Prostate gland (tissue), 2 donors: ENCODE measurements at regions not wholly inside any gene's neighbourhood (a gene's known extent, or its start where the extent isn't known, plus 50 kb on each side); places are given as distances from the start of the nearest gene placed in this dataset.

Experiments
- CTCF ChIP-seq, 4 experiments: fragments of 200-600 bp in 2 of 4; fragments of 450-650 bp in 2 of 4; sonication (generic) in 2 of 4; IDR thresholded peaks; 1 replicate in 3 of 4; 2 replicates in 1 of 4; pipeline ENCODE4 v1.5.1; 2016 to 2019; ENCODE audit warnings: antibody characterized with exemption in 4 of 4, mild to moderate bottlenecking in 2 of 4, moderate library complexity in 2 of 4
- POLR2A ChIP-seq: fragments of 450-650 bp; IDR thresholded peaks from one replicate; pipeline ENCODE4 v1.6.1; 2016; ENCODE audit warnings: antibody characterized with exemption, mild to moderate bottlenecking

- TF ChIP-seq CTCF (IDR thresholded peaks at IDR 0.05) (no peak), POLR2A (no peak)
Measured at GRCh38 chr7:82697897-82698296, 254.3 kb upstream of the CACNA2D1 start.
